Osteocyte (in vitro differentiated cells): ENCODE measurements at regions not wholly inside any gene's neighbourhood (a gene's known extent, or its start where the extent isn't known, plus 50 kb on each side); places are given as distances from the start of the nearest gene placed in this dataset.

Experiments used
- DNase-seq: peaks from one replicate; pipeline ENCODE4 v3.0.0; 2021; ENCODE audit warnings: mixed read lengths; ENCODE audit not compliant: unreplicated experiment; ENCODE audit errors: extremely low spot score
- H3K27ac Mint-ChIP-seq: one replicate; pipeline ENCODE4 v1.8.0; 2021; ENCODE audit warnings: mild to moderate bottlenecking, mixed read lengths; ENCODE audit not compliant: unreplicated experiment
- H3K27me3 Mint-ChIP-seq: one replicate; pipeline ENCODE4 v1.8.0; 2021; ENCODE audit warnings: mixed read lengths; ENCODE audit not compliant: unreplicated experiment
- H3K36me3 Mint-ChIP-seq: one replicate; pipeline ENCODE4 v1.8.0; 2021; ENCODE audit warnings: mixed read lengths; ENCODE audit not compliant: unreplicated experiment
- H3K4me1 Mint-ChIP-seq: one replicate; pipeline ENCODE4 v1.8.0; 2021; ENCODE audit warnings: mixed read lengths; ENCODE audit not compliant: unreplicated experiment
- H3K4me3 Mint-ChIP-seq: one replicate; pipeline ENCODE4 v1.8.0; 2021; ENCODE audit warnings: mild to moderate bottlenecking, moderate library complexity, mixed read lengths; ENCODE audit not compliant: unreplicated experiment
- H3K9me3 Mint-ChIP-seq: one replicate; pipeline ENCODE4 v1.8.0; 2021; ENCODE audit warnings: mixed read lengths; ENCODE audit not compliant: unreplicated experiment
- TF ChIP-seq, protein P1 (sequence below): fragments of 200-600 bp; sonication (generic); IDR thresholded peaks from 2 replicates; pipeline ENCODE4 v1.5.0; 2021; ENCODE audit warnings: antibody characterized with exemption, mild to moderate bottlenecking, moderate library complexity

DNA sequence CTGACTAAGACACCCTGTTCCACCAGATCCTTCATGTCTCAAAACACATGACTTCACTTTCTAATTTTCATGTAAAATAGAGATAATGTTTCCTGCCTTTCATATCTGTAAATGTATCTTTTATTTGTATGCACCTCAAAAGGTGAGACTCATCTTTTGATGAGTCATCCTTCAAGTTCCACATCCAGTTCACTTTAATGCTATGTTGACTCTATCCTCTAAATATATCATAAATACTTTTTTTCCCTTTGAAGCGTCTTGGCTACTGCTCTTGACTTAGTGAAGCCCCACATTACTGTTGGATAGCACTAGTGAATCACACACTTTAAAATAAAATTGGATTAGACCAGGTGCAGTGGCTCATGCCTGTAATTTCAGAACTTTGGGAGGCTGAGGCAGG, 741.1 kb downstream of the VGLL3 start:
- no peak overlapping the region for H3K4me3 Mint-ChIP-seq
- TF ChIP-seq, protein P1, sequence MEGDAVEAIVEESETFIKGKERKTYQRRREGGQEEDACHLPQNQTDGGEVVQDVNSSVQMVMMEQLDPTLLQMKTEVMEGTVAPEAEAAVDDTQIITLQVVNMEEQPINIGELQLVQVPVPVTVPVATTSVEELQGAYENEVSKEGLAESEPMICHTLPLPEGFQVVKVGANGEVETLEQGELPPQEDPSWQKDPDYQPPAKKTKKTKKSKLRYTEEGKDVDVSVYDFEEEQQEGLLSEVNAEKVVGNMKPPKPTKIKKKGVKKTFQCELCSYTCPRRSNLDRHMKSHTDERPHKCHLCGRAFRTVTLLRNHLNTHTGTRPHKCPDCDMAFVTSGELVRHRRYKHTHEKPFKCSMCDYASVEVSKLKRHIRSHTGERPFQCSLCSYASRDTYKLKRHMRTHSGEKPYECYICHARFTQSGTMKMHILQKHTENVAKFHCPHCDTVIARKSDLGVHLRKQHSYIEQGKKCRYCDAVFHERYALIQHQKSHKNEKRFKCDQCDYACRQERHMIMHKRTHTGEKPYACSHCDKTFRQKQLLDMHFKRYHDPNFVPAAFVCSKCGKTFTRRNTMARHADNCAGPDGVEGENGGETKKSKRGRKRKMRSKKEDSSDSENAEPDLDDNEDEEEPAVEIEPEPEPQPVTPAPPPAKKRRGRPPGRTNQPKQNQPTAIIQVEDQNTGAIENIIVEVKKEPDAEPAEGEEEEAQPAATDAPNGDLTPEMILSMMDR, result no peak
- H3K27me3 Mint-ChIP-seq, result peaks cover 9% of the 10 kb centered on the region
- no peak for DNase-seq
- no peaks in the 10 kb centered on the region for H3K9me3 Mint-ChIP-seq
- no peak overlapping the region for H3K27ac Mint-ChIP-seq
- no peaks in the 10 kb centered on the region for H3K36me3 Mint-ChIP-seq
- no peaks in the 10 kb centered on the region for H3K4me1 Mint-ChIP-seq

DNA sequence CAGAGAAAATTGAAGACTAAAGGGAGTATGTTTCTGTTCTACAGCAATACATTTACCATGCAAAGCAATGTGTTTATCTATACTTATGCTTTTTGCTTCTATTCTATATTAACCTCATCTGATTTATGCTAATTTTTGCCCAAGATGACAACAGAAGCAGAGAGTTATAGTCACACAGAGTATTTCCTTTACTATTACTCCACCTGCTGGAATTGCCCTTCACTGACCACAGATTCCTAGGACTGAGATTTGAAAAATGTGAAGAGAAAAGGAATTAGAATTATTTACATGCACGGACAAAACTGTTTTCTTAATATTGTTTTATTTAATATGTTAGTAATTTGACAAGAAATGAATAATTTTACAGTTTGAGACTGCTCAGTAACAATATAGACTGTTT, 745.6 kb downstream of the VGLL3 start:
- no peak for DNase-seq
- Mint-ChIP-seq H3K36me3 (no peaks in the 10 kb centered on the region), H3K27ac (no peak overlapping the region), H3K9me3 (no peaks in the 10 kb centered on the region), H3K27me3 (peaks cover 10% of the 10 kb centered on the region), H3K4me3 (no peak overlapping the region), H3K4me1 (no peaks in the 10 kb centered on the region)
- TF ChIP-seq, protein P1, result peak; percentile 31

DNA sequence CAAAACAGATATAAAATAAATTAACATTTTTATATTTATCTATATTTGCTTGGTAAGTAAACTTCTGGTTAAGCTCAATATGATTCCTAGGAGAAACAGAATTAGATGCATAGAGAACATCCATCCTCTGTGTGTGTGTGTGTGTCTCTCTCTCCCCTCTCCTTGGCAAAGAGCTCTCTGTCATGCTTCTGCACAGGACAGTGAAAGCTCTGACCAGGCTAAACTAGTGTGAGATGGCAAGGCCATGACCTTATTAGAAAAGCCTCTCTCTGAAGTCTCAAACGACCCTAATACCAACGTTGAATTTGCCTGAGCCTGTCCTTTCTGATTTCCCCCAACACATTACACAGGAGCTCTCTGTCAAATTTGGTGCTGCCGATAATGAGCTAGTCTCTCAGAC, 746.0 kb downstream of the VGLL3 start:
- Mint-ChIP-seq H3K9me3 (no peaks in the 10 kb centered on the region), H3K4me1 (no peaks in the 10 kb centered on the region), H3K36me3 (no peaks in the 10 kb centered on the region), H3K27ac (no peak overlapping the region), H3K27me3 (peaks cover 10% of the 10 kb centered on the region), H3K4me3 (no peak overlapping the region)
- TF ChIP-seq, protein P1, result no peak
- DNase-seq, result no peak

DNA sequence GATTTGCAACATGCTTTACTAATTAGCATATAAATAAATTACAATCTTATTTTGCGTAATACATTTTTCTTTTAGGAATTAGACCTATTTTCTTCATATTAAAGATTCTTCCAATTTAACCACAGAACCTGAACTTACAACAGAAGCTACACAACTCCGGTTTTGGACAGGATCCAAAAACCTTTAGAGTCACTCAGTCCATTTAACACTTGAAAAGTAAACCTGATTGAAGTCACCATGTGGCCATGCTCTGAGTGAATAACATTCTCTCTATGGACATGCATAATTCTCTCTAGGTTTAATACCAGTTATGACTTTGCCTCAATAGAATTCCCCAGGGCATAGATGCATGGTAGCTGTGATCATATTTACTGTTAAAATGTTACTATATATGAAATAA, 751.0 kb downstream of the VGLL3 start:
- H3K4me3 Mint-ChIP-seq, result no peak overlapping the region
- no peak for DNase-seq

DNA sequence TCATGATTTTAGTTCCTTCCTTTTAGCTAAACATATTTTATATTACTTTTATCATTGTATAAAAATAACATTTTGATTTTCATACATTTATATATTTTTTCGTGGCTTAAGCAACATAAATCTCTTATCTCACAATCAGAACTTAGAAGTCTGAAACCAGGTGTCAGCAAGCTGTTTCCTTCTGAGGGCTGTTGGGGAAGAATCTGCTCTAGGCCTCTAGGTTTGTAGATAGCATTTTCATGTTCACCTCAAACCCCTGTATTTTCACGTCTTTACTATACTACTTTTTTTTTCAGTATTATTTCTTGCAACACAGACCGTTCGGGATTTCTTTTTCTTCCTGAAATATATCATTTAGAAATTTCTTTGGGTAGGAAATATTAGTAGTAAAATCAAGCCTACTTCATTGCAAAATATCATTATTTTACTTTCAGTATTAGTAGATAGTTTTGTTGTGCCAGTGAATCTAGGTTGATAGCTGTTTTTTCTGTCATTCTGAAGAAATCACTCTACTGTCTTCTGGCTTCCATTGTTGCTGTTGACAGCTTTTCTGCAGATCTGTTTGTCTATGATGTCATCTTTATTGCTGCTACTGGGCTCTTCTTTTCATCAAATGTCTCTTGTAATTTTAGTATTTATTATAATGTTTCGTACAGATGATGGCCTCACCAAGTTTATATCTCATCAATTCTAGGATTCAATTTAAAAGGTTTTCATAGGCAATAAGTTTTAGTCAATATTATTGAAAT, 756.3 kb downstream of the VGLL3 start:
- TF ChIP-seq, protein P1, result no peak
- Mint-ChIP-seq H3K36me3 (no peaks in the 10 kb centered on the region), H3K27me3 (peaks cover 7% of the 10 kb centered on the region), H3K9me3 (no peaks in the 10 kb centered on the region), H3K4me3 (no peak overlapping the region), H3K4me1 (no peaks in the 10 kb centered on the region), H3K27ac (no peak overlapping the region)
- no peak for DNase-seq

More for the DNA sequence above, 751.0 kb downstream of the VGLL3 start:
- Mint-ChIP-seq H3K27ac (no peak overlapping the region), H3K4me1 (no peaks in the 10 kb centered on the region), H3K27me3 (peaks cover 10% of the 10 kb centered on the region), H3K9me3 (no peaks in the 10 kb centered on the region), H3K36me3 (no peaks in the 10 kb centered on the region)
- TF ChIP-seq, protein P1, result no peak
